ENCODE measurements at regions not wholly inside any gene's neighbourhood (a gene's known extent, or its start where the extent isn't known, plus 50 kb on each side); places are given as distances from the start of the nearest gene placed in this dataset.

DNA sequence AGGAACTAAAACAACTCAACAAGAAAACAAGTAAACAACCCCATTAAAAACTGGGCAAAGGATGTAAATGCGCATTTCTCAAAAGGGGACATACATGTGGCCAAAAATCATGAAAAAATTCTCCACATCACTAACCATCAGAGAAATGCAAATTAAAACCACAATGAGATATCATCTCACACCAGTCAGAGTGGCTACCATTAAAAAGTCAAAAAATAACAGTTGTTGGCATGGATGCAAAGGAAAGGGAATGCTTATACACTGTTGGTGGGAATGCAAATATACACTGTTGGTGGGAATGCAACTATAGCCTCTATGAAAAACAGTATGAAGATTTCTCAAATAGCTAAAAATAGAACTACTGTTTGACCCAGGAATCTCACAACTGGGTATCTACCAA is 60.0 kb upstream of the LANCL2 start:
- dilution Hi-C loops (cut with HindIII; ENCODE audit: low sequenced_read_pairs, unreplicated experiment) (no loop called here), in situ Hi-C loops (cut with MboI; ENCODE audit: low sequenced_read_pairs) (no loop called here), intact Hi-C loops (cut with micrococcal nuclease) (loop anchor here (5.0 kb wide), 1 partner anchor 62 kb away; the partner anchor contains the start of gene LANCL2)
- Histone ChIP-seq H3K4me2 (ENCODE audit: low read depth, low read length) (no peak overlapping the region), H2AFZ (replicated peaks; ENCODE audit: low read length, poor library complexity) (no peak overlapping the region), H2AK5ac (ENCODE audit: low read depth, low read length) (no peak overlapping the region), H2BK5ac (ENCODE audit: low read depth, low read length, poor library complexity, severe bottlenecking) (no peak overlapping the region), H3K9me1 (ENCODE audit: insufficient read depth, low read length) (peaks cover 10% of the 10 kb centered on the region; the same call in 1 of the 2 replicates), H2AK9ac (replicated peaks; ENCODE audit: low read depth, low read length, poor library complexity) (no peak overlapping the region), H3K56ac (ENCODE audit: extremely low read depth, insufficient read depth, low read length) (no peak overlapping the region), H3K27me3 (ENCODE audit: control insufficient read depth, insufficient read depth, low read length) (peaks cover 17% of the 10 kb centered on the region), H3K79me1 (ENCODE audit: low read depth in 1 of 2, low read length in 2 of 2) (no peaks in the 10 kb centered on the region), H4K20me1 (ENCODE audit: insufficient read depth, low read length) (no peaks in the 10 kb centered on the region), H2BK15ac (ENCODE audit: low read depth, low read length) (no peak overlapping the region), H3K9ac (ENCODE audit: low read depth, low read length) (no peak overlapping the region), H4K91ac (ENCODE audit: insufficient read depth, low read depth, low read length) (no peak overlapping the region), H4K5ac (ENCODE audit: low read depth, low read length) (no peak overlapping the region), H3K27ac (ENCODE audit: insufficient read depth, low read length) (no peak overlapping the region), H3K14ac (replicated peaks; ENCODE audit: low read depth, low read length) (no peak overlapping the region), H3K23ac (ENCODE audit: low read depth, low read length) (no peak overlapping the region), H2BK20ac (ENCODE audit: low read depth, low read length) (no peak overlapping the region), H3K4me3 (ENCODE audit: insufficient read depth, low read depth, low read length) (no peak overlapping the region), H3K9me3 (ENCODE audit: control insufficient read depth, insufficient read depth, low read length) (no peaks in the 10 kb centered on the region), H3K4ac (ENCODE audit: low read depth, low read length) (no peak overlapping the region), H3K18ac (ENCODE audit: low read depth, low read length) (no peak overlapping the region), H4K8ac (ENCODE audit: low read depth in 2 of 2, low read length in 2 of 2) (no peak overlapping the region), H3K4me1 (ENCODE audit: control insufficient read depth, insufficient read depth, low read length) (peaks cover 6% of the 10 kb centered on the region), H2BK120ac (ENCODE audit: low read depth, low read length) (no peak overlapping the region), H3K36me3 (ENCODE audit: control insufficient read depth, insufficient read depth, low read length) (no peaks in the 10 kb centered on the region)
- ATAC-seq (ENCODE audit: low read depth) = no peak
- no TSS peak for BruUV-seq (replicated peaks)
- no CpG with 5 or more reads among the region's 1 CpG for WGBS, 2 experiments (ENCODE audit: extremely low coverage in 2 of 2, insufficient read length in 1 of 2)
- ChIA-PET CTCF (interaction anchor here (1.3 kb wide), 1 partner anchor 110 kb away, joined by 4 read pairs; no protein-coding TSS in a partner anchor), POLR2A (ENCODE audit: unreplicated experiment) (no interaction called here)
- TF ChIP-seq NFE2L2 (IDR thresholded peaks at IDR 0.05; ENCODE audit: low read depth, low read length) (no peak), RAD21 (IDR thresholded peaks at IDR 0.05; ENCODE audit: low read length) (no peak), CHD1 (IDR thresholded peaks at IDR 0.05; ENCODE audit: low read depth, low read length) (no peak), POLR2A (IDR thresholded peaks at IDR 0.05; ENCODE audit: low read depth, low read length) (no peak)
- no peak for DNase-seq

All from IMR-90 (cell line).